GM23248 (cell line): ENCODE measurements at regions not wholly inside any gene's neighbourhood (a gene's known extent, or its start where the extent isn't known, plus 50 kb on each side); places are given as distances from the start of the nearest gene placed in this dataset.

Experiments
- EZH2 ChIP-seq: fragments of 200-600 bp; sonication (generic); IDR thresholded peaks from 2 replicates; pipeline ENCODE4 v1.6.1; 2018; ENCODE audit warnings: antibody characterized with exemption, mild to moderate bottlenecking; ENCODE audit not compliant: insufficient read depth, poor library complexity, severe bottlenecking
- EZH2phosphoT487 ChIP-seq: fragments of 200-600 bp; sonication (generic); IDR thresholded peaks from 2 replicates; pipeline ENCODE4 v1.6.1; 2018; ENCODE audit warnings: antibody characterized with exemption, moderate library complexity, mild to moderate bottlenecking, low read depth; ENCODE audit not compliant: insufficient read depth

DNA sequence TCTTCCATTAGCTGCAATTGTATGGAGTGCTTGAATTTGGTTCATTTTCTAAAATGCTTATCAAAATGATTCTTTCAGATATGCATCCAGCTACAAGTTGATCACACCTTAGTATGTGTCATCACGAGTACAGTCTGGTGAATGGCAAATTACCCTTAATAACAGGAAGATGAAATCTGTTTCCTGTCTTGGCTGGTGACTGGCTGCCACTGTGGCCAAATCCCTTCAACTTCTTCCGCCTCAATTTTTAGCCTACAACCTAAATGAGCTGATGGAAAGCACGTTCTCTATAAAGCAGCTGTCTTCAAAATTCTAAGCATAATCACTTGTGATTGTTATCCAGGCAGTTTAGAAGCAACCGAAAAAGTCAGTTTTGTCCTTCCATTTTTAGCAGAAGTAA is 387.1 kb upstream of the NECTIN3 start:
- TF ChIP-seq EZH2 (no peak), EZH2phosphoT487 (no peak)
